ENCODE measurements at regions not wholly inside any gene's neighbourhood (a gene's known extent, or its start where the extent isn't known, plus 50 kb on each side); places are given as distances from the start of the nearest gene placed in this dataset.

DNA sequence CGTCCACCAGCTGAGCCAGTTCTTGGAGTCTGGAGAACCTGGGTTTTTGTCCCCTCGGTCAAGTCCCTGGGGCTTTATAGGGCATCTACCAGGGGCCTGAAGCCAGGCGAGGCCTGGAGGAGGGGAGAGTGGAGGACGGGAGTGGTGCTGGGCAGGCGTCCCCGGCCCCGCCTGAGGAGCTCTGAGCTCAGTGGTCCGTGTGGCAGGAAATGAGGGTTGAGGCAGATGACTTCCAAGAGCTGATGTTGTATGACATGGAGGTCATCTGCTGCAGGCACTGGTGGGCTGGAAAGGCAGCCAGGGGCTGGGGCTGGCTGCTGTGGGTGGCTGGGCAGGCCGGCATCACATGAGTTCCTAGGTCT lies 118.5 kb upstream of the HS6ST1 start:
- DNase-seq (ENCODE audit: low spot score), result peak; percentile 32

DNA sequence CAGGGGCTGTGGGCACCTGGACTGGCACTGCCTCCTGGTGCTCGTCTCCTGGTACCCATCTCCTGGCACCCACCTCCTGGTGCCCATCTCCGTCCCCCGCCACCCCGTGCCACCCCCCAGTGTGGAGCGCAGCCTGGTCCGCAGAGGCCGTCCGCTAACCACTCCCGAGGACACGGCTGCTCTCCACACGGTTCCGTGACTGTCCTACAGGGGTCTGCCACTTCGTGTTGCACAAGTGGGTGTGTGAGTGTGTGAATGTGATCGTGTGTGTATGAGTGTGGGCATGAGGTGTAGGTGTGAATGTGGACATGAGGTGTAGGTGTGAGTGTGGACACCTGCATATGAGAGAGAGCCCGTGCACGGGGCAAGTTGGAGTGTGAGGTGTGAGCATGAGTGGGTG lies 119.4 kb upstream of the HS6ST1 start:
- peak; percentile 32 for DNase-seq (ENCODE audit: low spot score)

- peak; percentile 36 for DNase-seq (ENCODE audit: low spot score)
Observed at GRCh38 chr2:128438586-128438985, 119.9 kb upstream of the HS6ST1 start.

- peak; percentile 33 for DNase-seq (ENCODE audit: low spot score)
Observed at GRCh38 chr2:128439031-128439790, 120.5 kb upstream of the HS6ST1 start.

- peak; percentile 37 for DNase-seq (ENCODE audit: low spot score)
Observed at GRCh38 chr2:128439791-128440665, 121.4 kb upstream of the HS6ST1 start.

DNA sequence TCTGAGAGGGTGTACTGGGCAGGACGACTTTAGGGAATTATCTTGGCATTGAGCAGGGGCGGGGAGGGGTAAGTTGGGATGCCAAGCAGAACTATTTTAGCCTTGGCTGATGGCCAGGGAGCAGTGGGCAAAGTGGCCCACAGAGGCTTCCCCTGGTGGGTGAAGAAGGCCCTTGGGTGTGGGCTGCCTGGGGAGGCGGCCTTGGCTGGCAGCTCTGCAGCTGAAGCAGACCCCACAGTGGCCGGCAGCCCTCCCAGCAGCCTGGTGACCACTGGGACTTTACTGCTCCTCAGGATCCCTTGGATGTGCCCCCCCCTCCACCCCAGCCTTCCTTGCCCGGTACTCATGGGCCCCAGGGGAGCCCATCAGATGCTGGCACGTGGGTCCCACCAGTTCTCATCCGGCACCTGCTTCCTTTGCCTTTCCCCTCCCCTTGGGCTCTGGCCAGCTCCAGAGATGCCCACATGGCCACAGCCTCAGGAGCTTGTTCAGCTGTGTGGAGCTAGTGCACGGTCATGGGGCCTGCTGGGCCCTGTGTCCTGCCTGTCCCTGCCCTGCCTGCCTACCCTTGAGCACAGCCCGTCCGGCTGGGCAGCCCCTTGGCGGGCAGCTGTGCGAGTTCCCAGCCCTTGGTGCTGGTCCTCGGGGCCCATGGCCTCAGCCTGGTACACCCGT lies 122.1 kb upstream of the HS6ST1 start:
- DNase-seq (ENCODE audit: low spot score), result peak; percentile 38

GRCh38 chr2:128441341-128442052 lies 122.8 kb upstream of the HS6ST1 start:
- DNase-seq (ENCODE audit: low spot score), result peak; percentile 43

- DNase-seq (ENCODE audit: low spot score), result peak; percentile 41
Observed at GRCh38 chr2:128442053-128442751, 123.5 kb upstream of the HS6ST1 start.

- DNase-seq (ENCODE audit: low spot score), result peak; percentile 43
Observed at GRCh38 chr2:128442891-128443302, 124.2 kb upstream of the HS6ST1 start.

DNA sequence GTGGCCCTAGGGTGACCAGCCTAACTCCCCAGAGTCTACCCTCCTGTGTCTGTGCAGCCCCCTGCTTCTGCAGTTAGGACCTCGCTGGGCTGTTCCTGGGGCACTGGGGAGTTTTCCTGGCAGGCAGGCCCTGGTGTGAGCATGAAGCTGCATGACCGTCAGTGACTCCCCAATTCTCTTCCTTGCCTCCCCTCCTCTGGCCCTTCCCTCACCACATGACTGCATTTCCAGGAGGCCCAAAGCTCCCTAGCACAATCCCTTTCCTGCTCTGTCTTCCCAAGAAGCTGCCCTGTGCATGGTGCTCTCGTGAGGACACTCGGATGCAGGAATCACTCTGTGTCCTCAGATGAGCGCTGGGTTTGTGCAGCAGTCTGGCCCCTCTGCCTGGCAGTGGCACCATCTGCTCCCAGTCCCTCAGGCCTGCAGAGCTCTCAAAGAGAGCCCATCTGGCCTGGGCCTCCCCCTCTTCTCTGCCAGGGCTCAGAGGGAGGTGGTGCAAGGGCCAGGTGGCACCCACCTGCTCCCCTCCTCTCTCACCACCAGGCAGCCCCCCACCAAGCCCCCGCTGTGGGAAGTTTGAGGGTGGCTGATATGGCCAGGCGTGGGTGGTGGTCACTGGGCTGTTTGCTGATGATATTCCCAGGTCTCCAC lies 125.6 kb upstream of the HS6ST1 start:
- peak; percentile 38 for DNase-seq (ENCODE audit: low spot score)

DNA sequence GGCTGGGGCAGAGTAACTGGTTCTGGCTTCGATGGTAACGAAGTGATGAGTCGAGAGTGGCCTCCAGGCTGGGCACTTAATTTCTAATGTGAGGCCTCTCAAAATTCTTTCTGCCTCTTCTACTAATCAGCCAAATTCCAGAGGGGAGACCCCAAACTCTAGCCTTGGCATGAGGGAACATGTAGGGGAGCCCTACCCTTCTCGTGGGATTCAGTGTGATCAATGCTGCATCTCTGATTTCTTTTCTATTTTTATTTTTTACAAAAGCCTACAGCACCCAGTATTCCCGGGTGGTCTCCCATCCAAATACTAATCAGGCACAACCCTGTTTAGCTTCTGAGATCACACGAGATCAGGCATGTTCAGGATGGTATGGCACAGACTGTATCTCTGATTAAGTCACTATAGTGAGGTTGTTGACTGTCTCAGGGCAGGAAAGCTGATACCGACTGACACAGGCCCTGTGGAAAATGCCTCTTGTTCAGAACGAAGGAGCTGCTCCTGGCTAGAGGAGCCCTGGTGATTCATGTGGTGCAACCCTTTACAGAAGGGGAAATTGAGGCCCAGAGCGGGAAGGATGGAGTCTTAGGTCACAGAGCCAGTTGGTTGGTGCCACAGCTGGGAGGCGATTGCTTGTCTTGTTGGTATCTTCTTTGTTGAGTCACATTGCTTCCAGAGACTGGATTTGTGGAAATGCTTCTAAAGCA lies 126.3 kb upstream of the HS6ST1 start:
- peak; percentile 29 for DNase-seq (ENCODE audit: low spot score)

- DNase-seq (ENCODE audit: low spot score), result no peak
Observed at GRCh38 chr2:128445523-128445900, 126.8 kb upstream of the HS6ST1 start.

GRCh38 chr2:128446049-128446873 lies 127.6 kb upstream of the HS6ST1 start:
- peak; percentile 35 for DNase-seq (ENCODE audit: low spot score)

DNA sequence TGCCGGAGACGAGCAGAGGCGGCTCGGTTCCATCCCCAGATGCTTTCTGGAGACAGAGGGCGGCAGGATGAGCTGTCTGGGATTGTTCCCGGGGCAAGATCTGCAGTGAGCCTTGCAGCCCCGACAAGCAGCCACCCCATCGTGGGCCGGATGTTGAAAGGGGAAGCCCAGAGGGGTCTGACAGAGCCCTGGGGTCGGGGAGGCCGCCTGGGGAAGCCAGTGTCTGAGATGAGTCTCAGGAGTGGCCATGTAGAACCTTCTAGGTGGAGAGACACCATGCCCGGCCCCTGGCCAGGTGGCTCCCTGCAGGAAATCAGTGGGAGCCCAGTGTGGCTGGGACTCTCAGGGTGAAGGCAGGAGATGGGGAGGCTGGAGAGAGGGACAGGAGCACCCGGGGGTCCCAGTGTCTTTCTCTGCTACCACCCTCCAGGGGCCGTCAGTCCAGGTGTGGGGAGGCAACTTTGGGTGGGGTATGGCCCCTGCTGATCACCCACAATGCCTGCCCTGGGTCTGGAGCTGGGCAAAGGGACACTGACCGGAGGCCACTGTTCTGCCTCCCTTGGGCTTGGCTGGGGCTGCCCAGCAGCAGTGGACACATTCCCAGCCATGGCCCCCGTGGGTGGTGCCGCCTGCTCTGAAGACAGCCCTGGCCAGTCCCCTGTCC lies 128.3 kb upstream of the HS6ST1 start:
- peak; percentile 43 for DNase-seq (ENCODE audit: low spot score)

DNA sequence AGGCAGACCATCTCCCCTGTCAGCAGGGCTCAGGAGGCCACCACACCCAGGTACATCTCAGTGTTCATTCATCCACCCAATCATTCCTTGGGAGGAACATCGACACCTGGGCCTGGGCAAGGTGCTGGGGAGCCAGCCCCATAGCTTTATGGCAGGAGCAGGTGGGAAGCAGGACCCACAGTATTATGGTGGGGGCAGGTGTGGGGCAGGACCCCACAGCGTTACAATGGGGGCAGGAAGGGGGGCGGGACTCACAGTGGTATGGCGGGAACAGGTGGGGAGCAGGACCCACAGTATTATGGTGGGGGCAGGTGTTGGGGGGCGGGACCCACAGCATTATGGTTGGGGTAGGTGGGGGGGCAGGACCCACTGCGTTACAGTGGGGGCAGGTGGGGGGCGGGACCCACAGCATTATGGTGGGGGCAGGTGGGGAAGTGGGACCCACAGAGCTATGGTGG lies 128.9 kb upstream of the HS6ST1 start:
- DNase-seq (ENCODE audit: low spot score), result peak; percentile 22

GRCh38 chr2:128448331-128449225 lies 129.9 kb upstream of the HS6ST1 start:
- peak; percentile 42 for DNase-seq (ENCODE audit: low spot score)

DNA sequence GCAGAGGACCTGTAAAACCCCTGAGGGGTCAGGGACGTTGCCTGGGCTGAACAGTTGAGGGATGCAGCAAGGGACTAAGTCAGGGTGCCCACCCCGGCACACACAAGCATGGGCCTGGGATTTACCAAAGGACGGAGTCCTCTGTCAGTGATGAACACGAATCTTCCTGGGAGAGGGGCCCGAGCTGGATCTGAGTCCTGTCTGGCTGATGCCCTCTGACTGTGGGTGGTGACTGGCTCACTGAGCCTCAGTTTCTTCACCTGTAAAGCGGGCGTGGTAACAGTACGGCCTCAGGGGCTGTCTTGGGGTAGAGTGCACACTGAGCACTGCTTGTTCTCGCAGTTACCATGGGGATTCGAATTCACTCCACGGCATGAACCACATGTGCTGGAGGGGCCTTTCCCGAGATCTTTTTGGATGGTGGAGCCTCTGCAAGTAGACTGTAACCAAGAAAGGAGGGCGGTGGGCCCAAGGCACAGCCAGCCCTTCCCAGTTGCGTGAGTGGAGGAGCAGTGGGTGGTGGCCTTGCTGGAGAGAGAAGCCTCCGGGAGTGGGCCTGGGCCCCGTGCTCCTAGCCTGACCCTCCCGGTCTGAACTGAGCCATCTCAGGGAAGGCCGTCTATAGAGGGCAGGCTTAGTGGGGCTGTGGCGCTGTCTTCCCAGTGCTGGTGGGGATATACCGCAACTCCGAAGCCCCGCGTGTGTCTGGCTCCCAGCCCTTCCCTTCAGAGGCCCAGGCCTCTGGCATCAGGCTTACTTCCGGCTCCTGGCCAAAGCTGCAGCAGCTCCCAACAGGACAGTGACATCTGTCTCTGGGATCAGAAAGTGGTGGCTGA lies 130.8 kb upstream of the HS6ST1 start:
- DNase-seq (ENCODE audit: low spot score), result peak; percentile 48

Data from ecto neural progenitor cell (in vitro differentiated cells).